AG09319 (cell line): ENCODE measurements at regions not wholly inside any gene's neighbourhood (a gene's known extent, or its start where the extent isn't known, plus 50 kb on each side); places are given as distances from the start of the nearest gene placed in this dataset.

Experiments
- DNase-seq: peaks from one replicate; pipeline ENCODE4 v3.0.0-alpha.2; 2010; ENCODE audit warnings: low read depth; ENCODE audit errors: extremely low read depth
- CTCF ChIP-seq: IDR thresholded peaks from 2 replicates; pipeline ENCODE4 v1.5.1; 2011; ENCODE audit warnings: low read depth, mild to moderate bottlenecking, inconsistent platforms, low read length, moderate library complexity

- TF ChIP-seq CTCF, result no peak
Measured at GRCh38 chr18:10111191-10111590, 197.4 kb downstream of the VAPA start.

GRCh38 chr18:10111944-10112343 lies 198.1 kb downstream of the VAPA start:
- no peak for TF ChIP-seq CTCF
- no peak for DNase-seq

More at GRCh38 chr18:10111191-10111590, 197.4 kb downstream of the VAPA start:
- DNase-seq, result no peak

- no peak for DNase-seq
- no peak for TF ChIP-seq CTCF
Measured at GRCh38 chr18:10113121-10114022, 199.6 kb downstream of the VAPA start.

GRCh38 chr18:10114717-10115463 lies 201.1 kb downstream of the VAPA start:
- TF ChIP-seq CTCF, result no peak
- no peak for DNase-seq

- no peak for DNase-seq
- no peak for TF ChIP-seq CTCF
Measured at GRCh38 chr18:10116574-10116973, 202.8 kb downstream of the VAPA start.

- no peak for TF ChIP-seq CTCF
- no peak for DNase-seq
Measured at GRCh38 chr18:10119528-10119927, 205.7 kb downstream of the VAPA start.

GRCh38 chr18:10119991-10120390 lies 206.2 kb downstream of the VAPA start:
- no peak for DNase-seq
- TF ChIP-seq CTCF, result no peak
